ENCODE measurements at regions not wholly inside any gene's neighbourhood (a gene's known extent, or its start where the extent isn't known, plus 50 kb on each side); places are given as distances from the start of the nearest gene placed in this dataset.

GRCh38 chr20:6401893-6402557 lies 279.2 kb upstream of the FERMT1 start:
- no peak for TF ChIP-seq TCF12 (IDR thresholded peaks at IDR 0.05; ENCODE audit: low read depth, low read length)
- TF ChIP-seq SIN3A (conservative IDR thresholded peaks at IDR 0.05 in 1 of 2, IDR thresholded peaks at IDR 0.05 in 1 of 2; ENCODE audit: low read depth in 1 of 2, low read length in 2 of 2): no peak
- TF ChIP-seq POLR2A (IDR thresholded peaks at IDR 0.05; ENCODE audit: control extremely low read depth in 1 of 2, low read depth in 2 of 2, low read length in 2 of 2): no peak
- no peak for TF ChIP-seq TAF1 (IDR thresholded peaks at IDR 0.05; ENCODE audit: low read depth, low read length)
